PC-9 (cell line): ENCODE measurements at regions not wholly inside any gene's neighbourhood (a gene's known extent, or its start where the extent isn't known, plus 50 kb on each side); places are given as distances from the start of the nearest gene placed in this dataset.
A peak's percentile ranks its signal among the peaks of the same experiment; 100 is the strongest.

Experiments used
- BruUV-seq: library from RNA; stranded (reverse); fragments of 400-500 nt; replicated peaks from 2 replicates; lab custom pipeline; 2021; lab: Mats Ljungman, UMichigan
- CTCF ChIA-PET: fragments of 300-600 bp; sonication (Branson Sonifier 250); formaldehyde crosslinking; loops from one replicate; lab custom pipeline; 2022; ENCODE audit warnings: antibody characterized with exemption; lab: Charles Lee
- POLR2A ChIA-PET: fragments of 300-600 bp; sonication (Branson Sonifier 250); formaldehyde crosslinking; loops from one replicate; lab custom pipeline; 2022; ENCODE audit warnings: antibody characterized with exemption; ENCODE audit not compliant: unreplicated experiment; lab: Charles Lee
- DNase-seq, 2 experiments: peaks; one replicate each; pipeline versions ENCODE4 v3.0.0 to v3.0.0-alpha.2; 2015 to 2022; ENCODE audit warnings: mixed read lengths in 1 of 2
- H2AFZ ChIP-seq: fragments of 200-600 bp; sonication (generic); 2 replicates; pipeline ENCODE4 v1.8.1; 2017; ENCODE audit warnings: antibody characterized with exemption
- H3F3A ChIP-seq: fragments of 200-600 bp; sonication (generic); 2 replicates; pipeline ENCODE4 v1.8.1; 2017; ENCODE audit warnings: antibody characterized with exemption, mild to moderate bottlenecking, low read depth; ENCODE audit not compliant: insufficient read depth
- H3K27ac ChIP-seq: fragments of 200-600 bp; sonication (generic); 2 replicates; pipeline ENCODE4 v1.6.1; 2016; ENCODE audit warnings: mixed run types
- H3K27me3 ChIP-seq: fragments of 200-600 bp; sonication (generic); 2 replicates; pipeline ENCODE4 v1.6.1; 2016; ENCODE audit warnings: low read depth, mixed run types; ENCODE audit not compliant: insufficient read depth
- H3K36me3 ChIP-seq: fragments of 200-600 bp; sonication (generic); 2 replicates; pipeline ENCODE4 v1.6.1; 2016; ENCODE audit warnings: low read depth, mixed run types
- H3K4me1 ChIP-seq: fragments of 200-600 bp; sonication (generic); replicated peaks from 2 replicates; pipeline ENCODE4 v1.6.1; 2016; ENCODE audit warnings: mixed run types; ENCODE audit not compliant: insufficient read depth
- H3K4me2 ChIP-seq: fragments of 200-600 bp; sonication (generic); 2 replicates; pipeline ENCODE4 v1.6.1; 2017; ENCODE audit warnings: mixed run types
- H3K4me3 ChIP-seq: fragments of 200-600 bp; sonication (generic); 2 replicates; pipeline ENCODE4 v1.6.1; 2016; ENCODE audit warnings: mixed run types
- H3K79me2 ChIP-seq: fragments of 200-600 bp; sonication (generic); 2 replicates; pipeline ENCODE4 v1.6.1; 2017; ENCODE audit warnings: low read depth, mixed run types
- H3K9me2 ChIP-seq: fragments of 200-600 bp; sonication (generic); 2 replicates; pipeline ENCODE4 v1.8.1; 2017; ENCODE audit warnings: mild to moderate bottlenecking; ENCODE audit not compliant: insufficient read depth
- H3K9me3 ChIP-seq: fragments of 200-600 bp; sonication (generic); 2 replicates; pipeline ENCODE4 v1.8.1; 2016; ENCODE audit warnings: low read depth; ENCODE audit not compliant: insufficient read depth
- H4K20me1 ChIP-seq: fragments of 200-600 bp; sonication (generic); 2 replicates; pipeline ENCODE4 v1.8.1; 2017; ENCODE audit not compliant: insufficient read depth
- EZH2 ChIP-seq: fragments of 200-600 bp; sonication (generic); IDR thresholded peaks from 2 replicates; pipeline ENCODE4 v1.8.0; 2017; ENCODE audit warnings: antibody characterized with exemption, low read depth
- intact Hi-C: fragments of 100-400 bp; cut with micrococcal nuclease; formaldehyde crosslinking; loops from one replicate; pipeline ENCODE4 v1.10.0; 2022; ENCODE audit not compliant: unreplicated experiment
- TF ChIP-seq, protein P1 (sequence below): fragments of 200-600 bp; sonication (generic); conservative IDR thresholded peaks from 2 replicates; pipeline ENCODE4 v1.6.1; 2017; ENCODE audit warnings: mixed run types, antibody characterized with exemption, mild to moderate bottlenecking, moderate library complexity

DNA sequence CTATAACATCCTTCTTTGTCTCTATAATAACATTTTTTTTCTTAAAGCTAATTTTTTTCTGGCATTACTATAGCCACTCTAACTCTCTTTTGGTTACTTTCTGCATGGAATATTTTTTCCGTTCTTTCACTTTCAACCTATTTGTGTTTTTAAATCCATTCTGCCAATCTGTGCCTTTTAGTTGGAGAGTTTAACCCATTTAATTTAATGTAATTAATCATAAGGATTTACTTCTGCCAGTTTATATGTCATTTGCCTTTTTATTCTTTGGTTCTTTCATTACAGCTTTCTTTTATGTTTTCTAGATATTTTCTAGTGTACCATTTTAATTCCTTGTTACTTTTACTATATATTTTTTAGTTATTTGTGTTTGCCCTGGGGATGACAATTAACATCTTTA lies 78.6 kb downstream of the TMEM270 start:
- Histone ChIP-seq H3F3A (peaks cover 8% of the 10 kb centered on the region; the same call in 1 of the 2 replicates), H4K20me1 (no peaks in the 10 kb centered on the region), H3K27me3 (no peaks in the 10 kb centered on the region), H3K4me3 (no peak overlapping the region), H3K4me2 (no peak overlapping the region), H3K27ac (no peak overlapping the region), H3K4me1 (peaks cover 9% of the 10 kb centered on the region; the same call in 1 of the 2 replicates), H2AFZ (no peak overlapping the region), H3K36me3 (no peaks in the 10 kb centered on the region), H3K9me3 (0 out of 2 replicates have a peak, but pooled peaks cover 11% of the 10 kb centered on the region), H3K9me2 (no peaks in the 10 kb centered on the region), H3K79me2 (no peaks in the 10 kb centered on the region)
- no TSS peak for BruUV-seq
- TF ChIP-seq, protein P1, sequence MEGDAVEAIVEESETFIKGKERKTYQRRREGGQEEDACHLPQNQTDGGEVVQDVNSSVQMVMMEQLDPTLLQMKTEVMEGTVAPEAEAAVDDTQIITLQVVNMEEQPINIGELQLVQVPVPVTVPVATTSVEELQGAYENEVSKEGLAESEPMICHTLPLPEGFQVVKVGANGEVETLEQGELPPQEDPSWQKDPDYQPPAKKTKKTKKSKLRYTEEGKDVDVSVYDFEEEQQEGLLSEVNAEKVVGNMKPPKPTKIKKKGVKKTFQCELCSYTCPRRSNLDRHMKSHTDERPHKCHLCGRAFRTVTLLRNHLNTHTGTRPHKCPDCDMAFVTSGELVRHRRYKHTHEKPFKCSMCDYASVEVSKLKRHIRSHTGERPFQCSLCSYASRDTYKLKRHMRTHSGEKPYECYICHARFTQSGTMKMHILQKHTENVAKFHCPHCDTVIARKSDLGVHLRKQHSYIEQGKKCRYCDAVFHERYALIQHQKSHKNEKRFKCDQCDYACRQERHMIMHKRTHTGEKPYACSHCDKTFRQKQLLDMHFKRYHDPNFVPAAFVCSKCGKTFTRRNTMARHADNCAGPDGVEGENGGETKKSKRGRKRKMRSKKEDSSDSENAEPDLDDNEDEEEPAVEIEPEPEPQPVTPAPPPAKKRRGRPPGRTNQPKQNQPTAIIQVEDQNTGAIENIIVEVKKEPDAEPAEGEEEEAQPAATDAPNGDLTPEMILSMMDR, result no peak
- TF ChIP-seq EZH2, result no peak
- ChIA-PET CTCF (no interaction called here), POLR2A (no interaction called here)
- DNase-seq, result no peak
- intact Hi-C loops, result no loop called here

DNA sequence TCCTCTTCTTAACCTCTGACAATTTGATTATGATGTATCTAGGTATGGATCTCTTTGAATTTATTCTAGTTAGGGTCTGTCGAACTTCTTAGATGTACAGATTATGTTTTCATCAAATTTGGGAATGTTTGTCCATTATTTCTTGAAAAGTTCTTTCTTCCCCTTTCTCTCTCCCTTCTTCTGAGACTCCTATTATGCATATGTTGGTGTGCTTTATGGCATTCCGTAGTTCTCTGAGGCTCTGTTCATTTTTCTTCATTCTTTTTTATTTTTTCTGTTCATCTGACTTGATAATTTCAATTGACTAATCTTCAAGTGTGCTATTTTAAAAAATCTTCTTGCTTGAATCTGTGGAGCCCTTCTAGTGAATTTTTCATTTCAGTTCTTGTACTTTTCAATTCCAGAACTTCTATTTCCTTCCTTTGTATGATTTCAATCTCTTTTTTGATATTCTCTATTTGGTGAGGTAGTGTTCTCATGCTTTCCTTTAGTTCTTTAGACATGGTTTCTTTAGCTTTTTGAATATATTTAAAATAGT lies 79.8 kb downstream of the TMEM270 start:
- H3K27ac ChIP-seq, result no peak overlapping the region
- H3K9me3 ChIP-seq, result peaks cover 11% of the 10 kb centered on the region; the same call in 1 of the 2 replicates
- H3K4me3 ChIP-seq, result no peak overlapping the region
- POLR2A ChIA-PET, result no interaction called here
- H3K79me2 ChIP-seq, result no peaks in the 10 kb centered on the region
- H3K27me3 ChIP-seq, result no peaks in the 10 kb centered on the region
- H4K20me1 ChIP-seq, result no peaks in the 10 kb centered on the region
- DNase-seq, result no peak
- peaks cover 9% of the 10 kb centered on the region; the same call in 1 of the 2 replicates for H3K4me1 ChIP-seq
- TF ChIP-seq EZH2, result no peak
- TF ChIP-seq, protein P1, result no peak
- H3K9me2 ChIP-seq, result no peaks in the 10 kb centered on the region
- no TSS peak for BruUV-seq
- H2AFZ ChIP-seq, result no peak overlapping the region
- H3F3A ChIP-seq, result peaks cover 8% of the 10 kb centered on the region; the same call in 1 of the 2 replicates
- no peaks in the 10 kb centered on the region for H3K36me3 ChIP-seq
- H3K4me2 ChIP-seq, result no peak overlapping the region
- CTCF ChIA-PET, result no interaction called here
- intact Hi-C loops, result no loop called here

DNA sequence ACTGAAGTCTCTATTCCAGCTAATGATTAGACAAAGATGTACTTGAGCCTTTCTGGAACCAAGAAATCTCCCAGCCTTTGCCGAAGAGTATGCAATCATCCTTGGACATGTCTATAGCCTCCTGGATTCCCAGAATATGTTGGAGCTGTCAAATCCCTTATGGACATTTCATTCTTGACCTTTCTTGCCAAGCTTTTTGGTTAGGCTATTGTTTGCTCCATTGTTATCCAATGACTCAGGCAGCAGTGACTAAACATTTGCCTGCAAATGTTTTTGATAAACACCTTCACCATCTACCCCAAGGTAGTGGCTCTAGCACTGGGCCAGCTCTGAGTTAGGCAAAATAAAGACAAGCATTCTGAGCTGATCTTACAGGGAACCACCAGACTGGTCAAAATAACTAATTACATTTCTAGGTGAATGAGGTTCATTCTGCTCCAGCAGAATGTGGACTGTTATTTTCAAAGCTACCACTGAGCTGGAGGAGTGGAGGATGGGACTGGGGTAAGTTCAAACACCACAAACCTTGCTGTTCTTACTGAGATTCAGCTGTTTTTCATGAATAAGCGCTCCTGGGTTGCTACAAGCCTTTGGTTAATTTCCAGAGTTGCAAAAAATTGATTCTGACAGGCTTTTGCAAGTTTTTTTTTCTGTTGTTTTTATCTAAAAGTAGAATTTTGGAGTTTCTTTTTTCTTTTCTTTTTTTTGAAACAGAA lies 81.0 kb downstream of the TMEM270 start:
- Histone ChIP-seq H3K36me3 (no peaks in the 10 kb centered on the region), H3K4me3 (no peak overlapping the region), H2AFZ (no peak overlapping the region), H3K27me3 (no peaks in the 10 kb centered on the region), H3K9me3 (peaks cover 11% of the 10 kb centered on the region; the same call in 1 of the 2 replicates), H3K9me2 (no peaks in the 10 kb centered on the region), H3K27ac (no peak overlapping the region), H3K4me2 (no peak overlapping the region), H3K79me2 (no peaks in the 10 kb centered on the region), H4K20me1 (no peaks in the 10 kb centered on the region), H3F3A (peaks cover 8% of the 10 kb centered on the region; the same call in 1 of the 2 replicates), H3K4me1 (peaks cover 9% of the 10 kb centered on the region; the same call in 1 of the 2 replicates)
- intact Hi-C loops, result no loop called here
- ChIA-PET CTCF (interaction anchor here (0.7 kb wide), 1 partner anchor 142 kb away, joined by 4 read pairs; the partner anchor contains the start of gene LIMK1), POLR2A (interaction anchor here (0.5 to 0.6 kb wide), 3 partner anchors 14 to 535 kb away, joined by 4 to 7 read pairs (median 6); no protein-coding TSS in a partner anchor)
- BruUV-seq, result no TSS peak
- peak; percentile 23 to 65 for DNase-seq
- TF ChIP-seq, protein P1, result no peak
- TF ChIP-seq EZH2, result no peak
